SK-N-SH (cell line): ENCODE measurements at regions not wholly inside any gene's neighbourhood (a gene's known extent, or its start where the extent isn't known, plus 50 kb on each side); places are given as distances from the start of the nearest gene placed in this dataset.

ENCODE experiments used
- CTCF ChIA-PET: fragments of 300-600, 350-600 bp; formaldehyde crosslinking; extraction: SDS; loops from one replicate; lab custom pipeline; 2021; lab: Yijun Ruan, JAX
- POLR2A ChIA-PET: fragments of 350-600 bp; sonication (Branson Sonifier 250); formaldehyde crosslinking; extraction: SDS; loops from one replicate; lab custom pipeline; 2020; ENCODE audit warnings: antibody characterized with exemption, inconsistent platforms; lab: Yijun Ruan, JAX
- DNase-seq: peaks from one replicate; pipeline ENCODE4 v3.0.0; 2012
- H2AFZ ChIP-seq: fragments of 200-600 bp; sonication (generic); 2 replicates; pipeline ENCODE4 v1.8.1; 2016; ENCODE audit warnings: antibody characterized with exemption, mild to moderate bottlenecking, low read depth
- H3F3A ChIP-seq: fragments of 200-600 bp; sonication (generic); replicated peaks from 2 replicates; pipeline ENCODE3; 2016; ENCODE audit warnings: antibody characterized with exemption, mild to moderate bottlenecking; ENCODE audit not compliant: insufficient read depth
- H3K27ac ChIP-seq, 2 experiments: fragments of 200-500 bp in 1 of 2; fragments of 200-600 bp in 1 of 2; sonication (Bioruptor generic) in 1 of 2; sonication (generic), shearing (Covaris generic) in 1 of 2; 2 replicates each; pipeline versions ENCODE4 v1.5.1 to v1.6.1; 2014 to 2016; ENCODE audit warnings: low read depth in 2 of 2, inconsistent platforms in 1 of 2, low read length in 1 of 2, mild to moderate bottlenecking in 1 of 2, mixed read lengths in 1 of 2
- H3K27me3 ChIP-seq: fragments of 200-600 bp; sonication (generic), shearing (Covaris generic); 2 replicates; pipeline ENCODE4 v1.6.1; 2016; ENCODE audit warnings: mixed run types; ENCODE audit not compliant: insufficient read depth
- H3K36me3 ChIP-seq, 2 experiments: fragments of 200-500 bp in 1 of 2; fragments of 200-600 bp in 1 of 2; sonication (Bioruptor generic) in 1 of 2; sonication (generic) in 1 of 2; replicated peaks in 1 of 2; 2 replicates each; pipeline versions ENCODE3 to v1.5.1; 2014 to 2016; ENCODE audit warnings: low read length in 1 of 2, mild to moderate bottlenecking in 1 of 2; ENCODE audit not compliant: insufficient read depth in 2 of 2, control insufficient read depth in 1 of 2
- H3K4me1 ChIP-seq, 2 experiments: fragments of 200-500 bp in 1 of 2; fragments of 200-600 bp in 1 of 2; sonication (Bioruptor generic) in 1 of 2; sonication (generic), shearing (Covaris generic) in 1 of 2; 2 replicates each; pipeline versions ENCODE4 v1.5.1 to v1.6.1; 2014 to 2016; ENCODE audit warnings: low read depth in 1 of 2, low read length in 1 of 2, mixed run types in 1 of 2; ENCODE audit not compliant: insufficient read depth in 2 of 2, control insufficient read depth in 1 of 2
- H3K4me2 ChIP-seq: fragments of 200-600 bp; sonication (generic), shearing (Covaris generic); 2 replicates; pipeline ENCODE4 v1.6.1; 2017; ENCODE audit warnings: mixed run types
- H3K4me3 ChIP-seq, 2 experiments: fragments of 200-500 bp in 1 of 2; fragments of 200-600 bp in 1 of 2; sonication (Bioruptor generic) in 1 of 2; sonication (generic), shearing (Covaris generic) in 1 of 2; 2 replicates each; pipeline versions ENCODE4 v1.5.1 to v1.8.1; 2014 to 2016; ENCODE audit warnings: low read depth in 2 of 2, inconsistent platforms in 1 of 2, low read length in 1 of 2, mild to moderate bottlenecking in 1 of 2, mixed read lengths in 1 of 2, moderate library complexity in 1 of 2
- H3K79me2 ChIP-seq: fragments of 200-600 bp; sonication (generic); 2 replicates; pipeline ENCODE4 v1.8.1; 2017; ENCODE audit warnings: mild to moderate bottlenecking; ENCODE audit not compliant: insufficient read depth
- H3K9ac ChIP-seq: fragments of 200-600 bp; sonication (generic); 2 replicates; pipeline ENCODE4 v1.6.1; 2017; ENCODE audit warnings: mixed run types
- H3K9me2 ChIP-seq: fragments of 200-600 bp; sonication (generic); 2 replicates; pipeline ENCODE4 v1.6.1; 2017; ENCODE audit warnings: mixed run types
- H3K9me3 ChIP-seq: fragments of 200-600 bp; sonication (generic); 2 replicates; pipeline ENCODE4 v1.6.1; 2017; ENCODE audit warnings: mixed run types, mild to moderate bottlenecking, moderate library complexity
- H4K20me1 ChIP-seq: fragments of 200-600 bp; sonication (generic); 2 replicates; pipeline ENCODE4 v1.6.1; 2017; ENCODE audit warnings: mild to moderate bottlenecking, mixed run types; ENCODE audit not compliant: insufficient read depth
- ELF1 ChIP-seq: IDR thresholded peaks from 2 replicates; pipeline ENCODE4 v1.4.0; 2012
- FOXJ3 ChIP-seq: sonication (generic); formaldehyde crosslinking; IDR thresholded peaks from 2 replicates; pipeline ENCODE4 v1.5.1; 2020; ENCODE audit warnings: mild to moderate bottlenecking, missing genetic modification reagents
- FOXM1 ChIP-seq: IDR thresholded peaks from 2 replicates; pipeline ENCODE4 v1.4.0; 2012; ENCODE audit warnings: low read depth, mild to moderate bottlenecking
- GABPA ChIP-seq: IDR thresholded peaks from 2 replicates; pipeline ENCODE4 v1.4.0; 2012; ENCODE audit warnings: low read depth, mild to moderate bottlenecking
- IRF3 ChIP-seq: fragments of 150-350 bp; IDR thresholded peaks from 2 replicates; pipeline ENCODE4 v1.6.1; 2016; ENCODE audit warnings: mild to moderate bottlenecking, low read depth, low read length
- JUND ChIP-seq: IDR thresholded peaks from 2 replicates; pipeline ENCODE4 v1.4.0; 2012
- NRF1 ChIP-seq: IDR thresholded peaks from 2 replicates; pipeline ENCODE4 v1.6.1; 2012; ENCODE audit warnings: low read depth, mild to moderate bottlenecking, low read length
- POLR2AphosphoS5 ChIP-seq: IDR thresholded peaks from 2 replicates; pipeline ENCODE4 v1.6.1; 2012; ENCODE audit warnings: low read depth, low read length
- RAD21 ChIP-seq: IDR thresholded peaks from 2 replicates; pipeline ENCODE4 v1.6.1; 2012; ENCODE audit warnings: mild to moderate bottlenecking, low read length
- RCOR1 ChIP-seq: fragments of 150-350 bp; IDR thresholded peaks from 2 replicates; pipeline ENCODE4 v1.6.1; 2017; ENCODE audit warnings: antibody characterized with exemption, low read length
- RXRA ChIP-seq: IDR thresholded peaks from 2 replicates; pipeline ENCODE4 v1.4.0; 2012; ENCODE audit warnings: low read depth, mild to moderate bottlenecking, borderline replicate concordance
- SIN3A ChIP-seq: IDR thresholded peaks from 2 replicates; pipeline ENCODE4 v1.6.1; 2012; ENCODE audit warnings: low read depth, mild to moderate bottlenecking, low read length, moderate library complexity, borderline replicate concordance
- TAF1 ChIP-seq: IDR thresholded peaks from 2 replicates; pipeline ENCODE4 v1.6.1; 2012; ENCODE audit warnings: low read depth, mild to moderate bottlenecking, low read length, moderate library complexity, borderline replicate concordance
- USF1 ChIP-seq: IDR thresholded peaks from 2 replicates; pipeline ENCODE4 v1.4.0; 2012; ENCODE audit warnings: low read depth, borderline replicate concordance
- WGBS: methylation state at CpG from one replicate; pipeline ENCODE4 v1.1.6; 2017; ENCODE audit warnings: low lambda C conversion rate; 5-methylcytosine and 5-hydroxymethylcytosine counted together
- TF ChIP-seq, protein P1 (sequence below): IDR thresholded peaks from 2 replicates; pipeline ENCODE4; 2012

DNA sequence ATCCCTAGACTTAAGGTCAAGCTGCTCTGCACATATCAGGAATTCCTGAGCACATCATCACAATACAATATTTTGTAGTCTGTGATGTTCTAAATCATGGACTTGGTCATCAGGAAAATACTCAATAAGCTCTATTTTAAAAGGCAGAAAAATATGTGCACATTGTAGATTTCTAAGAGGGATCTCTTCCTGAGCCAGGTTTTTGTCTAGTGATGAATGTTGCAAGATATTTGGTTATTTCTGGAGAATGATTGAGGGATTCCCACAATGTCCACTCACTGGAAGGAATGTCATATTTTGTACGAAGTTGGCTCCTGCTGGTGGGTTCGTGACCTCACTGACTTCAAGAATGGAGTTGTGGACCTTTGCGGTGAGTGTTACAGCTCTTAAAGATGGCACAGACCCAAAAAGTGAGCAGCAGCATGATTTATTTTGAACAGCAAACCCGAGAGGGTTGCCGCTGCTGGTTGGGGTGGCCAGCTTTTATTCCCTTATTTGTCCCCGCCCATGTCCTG, 300.9 kb upstream of the DCN start:
- WGBS = 69% methylated on average over 6 of the region's 6 CpGs
- no peaks in the 10 kb centered on the region for H3K36me3 ChIP-seq
- no peaks in the 10 kb centered on the region for H3K9me2 ChIP-seq
- no peak for DNase-seq
- no peaks in the 10 kb centered on the region for H3K9me3 ChIP-seq
- H3K9ac ChIP-seq = no peak overlapping the region
- H3K4me3 ChIP-seq = no peak overlapping the region
- no peaks in the 10 kb centered on the region; a peak in 1 of 4 replicates for H3K4me1 ChIP-seq
- TF ChIP-seq FOXJ3 = no peak
- no peak for TF ChIP-seq SIN3A
- TF ChIP-seq FOXM1 = no peak
- TF ChIP-seq TAF1 = no peak
- TF ChIP-seq NRF1 = no peak
- no peaks in the 10 kb centered on the region for H3K79me2 ChIP-seq
- H2AFZ ChIP-seq = no peak overlapping the region
- H3K27ac ChIP-seq = no peak overlapping the region
- no peaks in the 10 kb centered on the region for H3F3A ChIP-seq
- H4K20me1 ChIP-seq = no peaks in the 10 kb centered on the region
- no peak overlapping the region for H3K4me2 ChIP-seq
- CTCF ChIA-PET = no interaction called here
- POLR2A ChIA-PET = no interaction called here
- no peaks in the 10 kb centered on the region for H3K27me3 ChIP-seq

- Histone ChIP-seq H3K79me2 (no peaks in the 10 kb centered on the region), H3K9me2 (no peaks in the 10 kb centered on the region), H3K27me3 (no peaks in the 10 kb centered on the region), H3K4me2 (no peak overlapping the region), H3F3A (no peaks in the 10 kb centered on the region), H3K4me1 (no peaks in the 10 kb centered on the region; a peak in 1 of 4 replicates), H3K9me3 (no peaks in the 10 kb centered on the region), H4K20me1 (no peaks in the 10 kb centered on the region), H2AFZ (no peak overlapping the region), H3K4me3 (no peak overlapping the region), H3K27ac (no peak overlapping the region)
- WGBS = 10% methylated on average over 1 of the region's 1 CpG
- DNase-seq = no peak
- POLR2A ChIA-PET = no interaction called here
- CTCF ChIA-PET = no interaction called here
- TF ChIP-seq RCOR1 = no peak
- TF ChIP-seq ELF1 = no peak
- TF ChIP-seq, all 33 proteins: peak for 0
- Histone ChIP-seq H3K36me3 (no peaks in the 10 kb centered on the region), H3K9ac (no peak overlapping the region)
Observed at GRCh38 chr12:91482231-91482630, 299.6 kb upstream of the DCN start.

GRCh38 chr12:91478500-91478899, 295.9 kb upstream of the DCN start:
- H3K36me3 ChIP-seq = no peaks in the 10 kb centered on the region
- no peaks in the 10 kb centered on the region for H3K9me3 ChIP-seq
- no peak overlapping the region for H3K4me2 ChIP-seq
- no peak overlapping the region for H3K9ac ChIP-seq
- DNase-seq = no peak
- no peaks in the 10 kb centered on the region for H3F3A ChIP-seq
- no peak overlapping the region for H3K27ac ChIP-seq
- CTCF ChIA-PET = interaction anchor here (0.5 kb wide), 1 partner anchor 19 kb away, joined by 3 read pairs; no protein-coding TSS in a partner anchor
- no peaks in the 10 kb centered on the region for H3K27me3 ChIP-seq
- no peak overlapping the region for H2AFZ ChIP-seq
- no peaks in the 10 kb centered on the region; a peak in 1 of 4 replicates for H3K4me1 ChIP-seq
- H3K9me2 ChIP-seq = no peaks in the 10 kb centered on the region
- no peak overlapping the region for H3K4me3 ChIP-seq
- TF ChIP-seq JUND (no peak), RCOR1 (no peak), USF1 (no peak), GABPA (no peak), ELF1 (no peak), RAD21 (no peak), RXRA (no peak), IRF3 (no peak), FOXM1 (no peak), POLR2AphosphoS5 (no peak), TAF1 (no peak)
- TF ChIP-seq, protein P1, sequence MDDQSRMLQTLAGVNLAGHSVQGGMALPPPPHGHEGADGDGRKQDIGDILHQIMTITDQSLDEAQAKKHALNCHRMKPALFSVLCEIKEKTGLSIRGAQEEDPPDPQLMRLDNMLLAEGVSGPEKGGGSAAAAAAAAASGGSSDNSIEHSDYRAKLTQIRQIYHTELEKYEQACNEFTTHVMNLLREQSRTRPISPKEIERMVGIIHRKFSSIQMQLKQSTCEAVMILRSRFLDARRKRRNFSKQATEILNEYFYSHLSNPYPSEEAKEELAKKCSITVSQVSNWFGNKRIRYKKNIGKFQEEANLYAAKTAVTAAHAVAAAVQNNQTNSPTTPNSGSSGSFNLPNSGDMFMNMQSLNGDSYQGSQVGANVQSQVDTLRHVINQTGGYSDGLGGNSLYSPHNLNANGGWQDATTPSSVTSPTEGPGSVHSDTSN = no peak
- TF ChIP-seq, all 33 proteins: peak for 0
- WGBS = 44% methylated on average over 1 of the region's 1 CpG
- Histone ChIP-seq H3K79me2 (no peaks in the 10 kb centered on the region), H4K20me1 (no peaks in the 10 kb centered on the region)
- POLR2A ChIA-PET = no interaction called here
